OCI-LY1 (cell line): ENCODE measurements at regions not wholly inside any gene's neighbourhood (a gene's known extent, or its start where the extent isn't known, plus 50 kb on each side); places are given as distances from the start of the nearest gene placed in this dataset.

ENCODE experiments used
- EZH2 ChIP-seq: fragments of 200-600 bp; sonication (generic), shearing (Covaris generic); IDR thresholded peaks from 2 replicates; pipeline ENCODE4 v1.8.0; 2017; ENCODE audit warnings: borderline replicate concordance, mixed run types, mild to moderate bottlenecking, antibody characterized with exemption, low read length, moderate library complexity, mixed read lengths
- TF ChIP-seq, protein P1 (sequence below): fragments of 200-600 bp; sonication (generic), shearing (Covaris generic); IDR thresholded peaks from 2 replicates; pipeline ENCODE4 v1.5.1; 2017; ENCODE audit warnings: mild to moderate bottlenecking, antibody characterized with exemption, low read length, moderate library complexity, mixed read lengths

DNA sequence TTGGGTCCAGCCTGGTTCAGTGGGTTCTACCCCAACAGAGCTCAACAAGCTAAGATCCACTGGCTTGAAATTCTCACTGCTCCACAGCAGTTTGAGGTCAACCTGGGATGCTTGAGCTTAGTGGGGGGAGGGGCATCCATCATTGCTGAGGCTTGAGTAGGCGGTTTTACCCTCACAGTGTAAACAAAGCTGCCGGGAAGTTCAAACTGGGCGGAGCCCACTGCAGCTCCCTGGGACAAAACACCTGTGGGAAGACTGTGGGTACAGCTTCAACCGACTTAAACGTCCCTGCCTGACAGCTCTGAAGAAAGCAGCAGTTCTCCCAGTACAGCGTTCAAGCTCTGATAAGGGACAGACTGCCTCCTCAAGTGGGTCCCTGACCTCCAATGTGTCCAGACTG, 1161.9 kb downstream of the UQCRFS1 start:
- no peak for TF ChIP-seq EZH2
- TF ChIP-seq, protein P1, sequence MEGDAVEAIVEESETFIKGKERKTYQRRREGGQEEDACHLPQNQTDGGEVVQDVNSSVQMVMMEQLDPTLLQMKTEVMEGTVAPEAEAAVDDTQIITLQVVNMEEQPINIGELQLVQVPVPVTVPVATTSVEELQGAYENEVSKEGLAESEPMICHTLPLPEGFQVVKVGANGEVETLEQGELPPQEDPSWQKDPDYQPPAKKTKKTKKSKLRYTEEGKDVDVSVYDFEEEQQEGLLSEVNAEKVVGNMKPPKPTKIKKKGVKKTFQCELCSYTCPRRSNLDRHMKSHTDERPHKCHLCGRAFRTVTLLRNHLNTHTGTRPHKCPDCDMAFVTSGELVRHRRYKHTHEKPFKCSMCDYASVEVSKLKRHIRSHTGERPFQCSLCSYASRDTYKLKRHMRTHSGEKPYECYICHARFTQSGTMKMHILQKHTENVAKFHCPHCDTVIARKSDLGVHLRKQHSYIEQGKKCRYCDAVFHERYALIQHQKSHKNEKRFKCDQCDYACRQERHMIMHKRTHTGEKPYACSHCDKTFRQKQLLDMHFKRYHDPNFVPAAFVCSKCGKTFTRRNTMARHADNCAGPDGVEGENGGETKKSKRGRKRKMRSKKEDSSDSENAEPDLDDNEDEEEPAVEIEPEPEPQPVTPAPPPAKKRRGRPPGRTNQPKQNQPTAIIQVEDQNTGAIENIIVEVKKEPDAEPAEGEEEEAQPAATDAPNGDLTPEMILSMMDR: no peak
